NOMO-1 treated with dmso at 0.1 percent for 144 hours (cell line): ENCODE measurements at regions not wholly inside any gene's neighbourhood (a gene's known extent, or its start where the extent isn't known, plus 50 kb on each side); places are given as distances from the start of the nearest gene placed in this dataset.
"Not testable (repeated sequence)": the region's sequence is repeated elsewhere in the genome, so short reads cannot be mapped to it uniquely, and the experiment has no call there.

Experiments
- DNase-seq: peaks from one replicate; lab custom pipeline; 2025; ENCODE audit not compliant: unreplicated experiment; lab: John Stamatoyannopoulos, UW

DNA sequence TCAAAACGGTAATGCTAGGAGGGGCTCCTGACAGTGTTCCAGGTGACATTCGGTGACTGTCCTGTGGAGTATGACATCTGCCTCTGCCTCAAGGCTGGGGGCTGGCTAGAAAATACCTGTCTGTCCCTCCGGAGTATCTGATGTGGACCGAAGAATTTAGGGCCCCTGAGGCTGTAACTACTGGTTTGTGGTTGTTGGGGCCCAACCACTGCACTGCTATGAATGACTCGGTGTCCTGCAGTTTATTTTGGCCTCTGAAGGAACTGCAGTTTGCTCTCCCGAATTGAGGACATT is 198.9 kb upstream of the CAND1 start:
- DNase-seq = no peak

DNA sequence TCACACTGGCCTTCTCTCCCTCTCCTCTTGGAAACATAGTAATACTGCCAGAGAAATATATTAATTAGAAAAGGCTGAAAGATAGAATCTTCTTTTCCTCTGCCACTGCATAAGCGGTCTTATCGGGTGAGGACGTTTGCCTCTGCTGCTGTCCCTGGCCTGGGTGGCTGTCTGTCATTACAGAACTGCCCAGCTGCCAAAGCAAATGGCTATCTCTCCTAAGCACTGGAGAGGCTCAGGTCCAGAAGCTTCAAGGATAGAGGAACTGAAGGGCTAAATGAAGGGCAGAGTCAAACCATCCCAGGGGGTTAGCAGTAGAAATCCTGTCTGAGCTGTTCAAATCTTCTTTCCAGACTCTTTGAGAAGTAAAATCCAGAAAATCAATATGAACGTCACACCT is 198.6 kb upstream of the CAND1 start:
- no peak for DNase-seq

DNA sequence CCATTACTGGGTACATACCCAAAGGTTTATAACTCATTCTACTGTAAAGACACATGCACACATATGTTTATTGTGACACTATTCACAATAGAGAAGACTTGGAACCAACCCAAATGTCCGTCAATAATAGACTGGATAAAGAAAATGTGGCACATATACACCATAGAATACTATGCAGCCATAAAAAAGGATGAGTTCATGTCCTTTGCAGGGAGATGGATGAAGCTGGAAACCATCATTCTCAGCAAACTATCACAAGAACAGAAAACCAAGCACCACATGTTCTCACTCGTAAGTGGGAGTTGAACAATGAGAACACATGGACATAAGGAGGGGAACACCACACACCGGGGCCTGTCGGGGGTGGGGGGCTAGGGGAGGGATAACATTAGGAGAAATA is 196.9 kb upstream of the CAND1 start:
- not testable (repeated sequence) for DNase-seq

DNA sequence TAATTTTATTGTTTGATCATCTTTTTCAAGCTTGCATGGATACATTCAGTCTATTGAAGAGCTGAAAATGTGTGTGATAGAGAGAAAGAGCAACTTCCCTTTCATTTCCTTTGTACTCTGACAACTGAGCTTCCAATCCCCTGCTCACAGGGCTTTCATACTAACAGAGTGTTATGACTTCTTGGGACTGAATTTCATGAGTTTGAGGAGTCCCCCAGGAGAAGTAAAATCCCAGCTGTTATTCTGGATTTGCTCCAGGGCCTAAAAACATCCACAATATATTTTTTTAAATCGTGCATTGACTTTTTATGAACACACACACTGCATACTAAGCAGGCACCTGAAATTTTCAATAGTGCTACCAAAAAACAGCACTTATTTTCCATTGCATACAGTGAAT is 195.8 kb upstream of the CAND1 start:
- DNase-seq = no peak

DNA sequence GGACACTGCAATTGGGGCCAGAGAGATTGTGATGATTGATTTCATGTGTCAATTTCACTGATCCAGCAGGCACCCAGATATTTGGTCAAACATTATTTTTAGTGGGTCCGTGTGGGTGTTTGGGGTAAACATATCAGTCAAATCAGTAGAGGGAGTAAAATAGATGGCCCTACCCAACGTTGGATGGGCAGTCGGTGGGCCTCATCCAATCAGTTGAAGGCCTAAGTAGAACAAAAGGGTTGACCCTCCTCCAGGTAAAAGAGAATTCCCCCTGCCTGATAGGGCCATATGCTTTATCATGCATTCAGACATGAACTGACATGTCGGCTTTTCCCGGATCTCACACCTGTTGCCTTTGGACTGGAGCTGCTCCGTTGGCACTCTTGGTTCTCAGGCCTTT is 195.1 kb upstream of the CAND1 start:
- no peak for DNase-seq

DNA sequence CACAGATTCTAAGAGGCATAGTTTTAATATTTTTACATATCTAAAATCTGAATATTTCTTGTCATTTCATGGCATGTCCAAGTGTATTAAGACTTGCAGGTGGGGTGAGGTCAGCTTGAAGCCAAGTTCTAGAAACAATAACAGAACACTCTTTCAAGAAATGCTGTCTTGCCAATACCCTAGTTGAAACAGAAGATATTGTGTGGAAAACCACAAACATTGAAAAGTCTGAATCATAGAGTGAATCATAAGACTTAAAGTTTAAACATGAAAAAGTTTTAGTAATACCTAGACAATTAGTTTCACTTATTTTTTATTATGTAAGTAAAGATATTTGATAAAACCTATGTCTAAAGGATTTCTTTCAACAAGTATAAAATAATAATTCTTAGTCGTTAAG is 191.5 kb upstream of the CAND1 start:
- DNase-seq = no peak

DNA sequence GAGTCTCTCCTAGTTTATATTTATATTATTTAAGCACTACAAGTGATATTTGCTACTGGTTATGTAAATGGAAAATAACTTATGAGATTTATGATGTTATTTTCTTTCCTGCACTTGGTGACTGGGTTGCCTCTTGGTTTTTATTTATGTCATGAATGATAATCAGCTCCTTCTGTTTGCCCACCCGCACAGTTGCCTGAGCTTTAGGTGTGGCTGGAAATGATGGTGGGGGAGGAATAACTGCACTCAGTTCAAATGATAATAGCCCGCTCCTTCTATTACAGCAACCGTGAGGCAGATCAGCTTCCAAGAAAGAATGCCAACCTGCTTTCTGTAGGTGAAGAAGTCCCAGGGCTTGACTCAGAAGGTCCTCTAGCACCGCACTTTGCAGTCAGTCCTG is 190.2 kb upstream of the CAND1 start:
- DNase-seq = no peak

DNA sequence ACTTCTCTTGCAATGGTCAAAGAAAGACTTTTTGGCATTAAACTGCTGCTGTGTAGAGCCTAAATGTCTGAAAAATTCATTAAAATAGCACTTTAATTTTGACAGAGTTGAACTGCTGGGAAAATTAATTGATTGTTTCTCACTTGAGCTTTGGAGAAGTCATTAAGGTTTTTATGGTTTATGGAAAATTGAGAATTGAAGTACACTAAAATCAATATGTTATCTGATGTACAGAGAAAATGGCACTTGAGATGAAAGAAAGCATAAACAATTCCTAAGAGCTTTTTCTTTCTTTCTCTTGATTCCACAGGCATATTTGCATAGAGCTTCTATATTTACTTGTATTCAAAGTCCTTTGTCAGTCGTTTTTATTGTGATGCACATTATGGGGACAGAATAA is 188.5 kb upstream of the CAND1 start:
- no peak for DNase-seq

DNA sequence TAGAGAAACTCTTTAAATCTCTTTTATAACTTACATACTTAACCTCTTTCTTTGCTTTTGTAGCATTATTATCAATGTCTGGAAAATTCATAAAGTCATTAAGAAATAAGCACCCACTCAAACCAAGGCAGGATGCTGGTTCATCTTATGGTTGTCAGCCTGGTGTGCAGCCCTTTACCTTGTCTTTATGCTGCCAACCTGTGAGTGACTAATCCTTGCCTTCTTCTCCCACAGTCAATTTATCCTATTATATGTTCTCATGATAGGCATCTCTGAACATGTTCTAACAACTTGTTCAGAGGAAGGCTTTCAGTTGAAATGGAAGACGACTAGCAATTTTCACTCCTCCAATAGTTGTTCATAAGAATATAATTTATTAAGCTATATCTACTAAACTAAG is 186.9 kb upstream of the CAND1 start:
- no peak for DNase-seq

DNA sequence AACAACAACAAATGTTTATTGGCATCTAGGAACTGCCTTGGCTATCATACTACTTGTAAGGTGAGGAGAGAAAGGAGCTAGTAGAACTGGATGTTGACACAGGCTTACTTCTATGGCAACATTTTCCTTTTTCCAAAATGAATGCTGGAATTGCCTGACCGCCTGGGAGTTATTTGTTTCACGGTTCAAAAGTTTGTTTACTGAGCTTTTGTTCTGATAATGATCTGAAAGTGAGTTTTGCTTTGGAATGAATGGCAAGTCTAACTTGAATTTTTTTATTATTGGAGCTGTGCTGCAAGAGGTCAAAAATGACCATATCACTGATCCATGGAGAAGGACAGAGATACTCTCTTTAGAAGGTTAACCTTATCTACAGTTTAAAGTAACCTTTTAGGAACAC is 183.5 kb upstream of the CAND1 start:
- no peak for DNase-seq

DNA sequence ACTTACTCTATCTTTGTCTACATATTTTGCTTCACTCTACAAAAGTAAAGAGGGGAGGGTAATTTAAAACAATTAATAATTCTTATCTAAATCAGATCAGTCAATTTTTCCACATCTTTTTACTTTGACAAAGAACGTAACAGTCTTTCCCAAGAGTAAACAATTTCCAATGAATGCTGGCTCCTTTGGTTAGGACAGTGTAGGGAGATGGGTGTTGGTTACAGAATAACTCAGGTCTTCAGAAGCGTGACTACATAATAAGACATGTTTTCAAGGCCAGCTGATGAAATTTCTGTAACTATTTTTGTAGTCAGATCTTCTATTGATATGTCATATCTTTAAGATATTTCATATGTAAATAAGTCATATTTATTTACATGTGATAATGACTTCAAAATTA is 183.0 kb upstream of the CAND1 start:
- DNase-seq = no peak

DNA sequence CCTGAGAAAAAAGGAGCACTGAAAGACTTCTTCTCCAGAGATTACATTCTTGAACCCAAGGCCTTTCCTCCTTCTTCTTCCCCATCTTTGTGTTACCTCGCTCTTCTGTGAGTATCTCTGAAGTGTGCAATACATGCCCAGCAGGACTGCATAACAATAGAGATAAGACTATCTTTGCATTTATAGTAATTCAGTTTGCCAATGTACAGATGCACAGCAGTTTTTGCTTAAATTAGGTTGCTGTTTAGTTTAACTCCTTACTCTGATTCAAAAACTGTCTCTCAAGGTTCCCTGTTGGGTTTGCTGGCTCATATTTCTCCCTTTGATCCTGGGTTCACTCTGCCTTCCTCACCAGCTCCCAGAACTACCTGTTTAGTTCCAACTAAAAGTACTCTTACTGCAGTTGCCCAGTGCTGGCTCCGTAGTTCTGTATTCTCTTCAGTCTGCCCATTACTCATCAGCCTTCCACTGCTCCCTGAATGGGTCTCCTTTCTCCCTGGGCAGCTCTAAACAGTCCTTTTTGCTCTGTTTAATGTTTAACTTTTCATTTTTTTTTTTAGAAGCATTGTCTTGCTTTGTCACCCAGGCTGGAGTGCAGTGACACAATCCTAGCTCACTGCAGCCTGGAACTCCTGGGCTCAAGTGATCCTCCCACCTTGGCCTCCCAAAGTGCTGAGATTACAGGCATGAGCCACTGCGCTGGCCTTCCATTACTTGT is 180.6 kb upstream of the CAND1 start:
- no peak for DNase-seq

DNA sequence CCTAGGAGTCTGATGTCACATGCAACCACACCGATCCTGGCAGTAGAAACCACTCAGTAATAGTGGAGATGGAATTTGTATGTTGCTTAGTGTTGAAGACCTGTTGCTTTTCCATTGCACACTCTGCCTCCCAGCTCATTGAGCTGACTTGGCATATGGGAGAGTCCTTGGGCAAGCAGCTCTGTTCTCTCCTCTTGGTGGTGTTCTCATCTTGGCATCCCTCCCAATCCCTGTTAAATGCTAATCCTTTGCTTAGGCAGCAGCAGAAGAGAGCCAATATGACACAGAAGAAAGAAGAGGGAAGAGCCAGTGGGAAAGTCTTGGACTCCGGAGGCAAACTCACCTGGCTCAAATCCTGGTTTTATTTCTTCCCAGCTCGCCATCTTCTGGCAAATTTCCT is 178.0 kb upstream of the CAND1 start:
- DNase-seq = no peak

DNA sequence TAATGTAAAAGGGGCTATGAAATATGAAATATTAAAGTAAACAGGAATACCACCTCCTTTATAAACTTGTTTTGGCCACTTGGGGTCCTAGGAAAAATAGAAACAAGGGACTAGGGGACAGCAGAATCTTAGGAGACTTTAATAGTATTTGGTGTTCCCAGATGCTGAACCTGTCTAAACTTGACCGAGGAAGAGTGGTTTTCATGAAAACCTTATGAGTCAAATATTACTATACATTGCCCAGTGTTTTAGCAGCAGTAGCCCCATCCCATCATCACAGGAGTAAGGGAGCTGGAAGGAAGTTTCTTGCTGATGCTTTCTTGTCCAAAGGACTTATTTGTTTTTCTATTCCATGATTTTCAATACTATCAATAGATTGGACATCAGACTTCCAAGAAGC is 177.5 kb upstream of the CAND1 start:
- DNase-seq = no peak

DNA sequence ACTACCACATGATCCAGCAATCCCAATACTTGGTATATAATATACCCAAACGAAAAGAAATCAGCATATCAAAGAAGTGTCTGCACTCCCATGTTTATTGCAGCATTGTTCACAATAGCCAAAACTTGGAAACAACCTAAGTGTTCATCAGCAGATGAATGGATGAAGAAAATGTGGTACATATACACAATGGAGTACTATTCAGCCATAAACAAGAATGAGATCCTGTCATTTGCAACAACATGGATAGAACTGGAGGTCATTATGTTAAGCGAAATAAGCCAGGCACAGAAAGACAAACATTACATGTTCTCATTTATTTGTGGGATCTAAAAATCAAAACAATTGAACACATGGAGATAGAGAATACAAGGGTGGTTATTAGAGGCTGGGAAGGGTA is 176.2 kb upstream of the CAND1 start:
- DNase-seq = not testable (repeated sequence)

DNA sequence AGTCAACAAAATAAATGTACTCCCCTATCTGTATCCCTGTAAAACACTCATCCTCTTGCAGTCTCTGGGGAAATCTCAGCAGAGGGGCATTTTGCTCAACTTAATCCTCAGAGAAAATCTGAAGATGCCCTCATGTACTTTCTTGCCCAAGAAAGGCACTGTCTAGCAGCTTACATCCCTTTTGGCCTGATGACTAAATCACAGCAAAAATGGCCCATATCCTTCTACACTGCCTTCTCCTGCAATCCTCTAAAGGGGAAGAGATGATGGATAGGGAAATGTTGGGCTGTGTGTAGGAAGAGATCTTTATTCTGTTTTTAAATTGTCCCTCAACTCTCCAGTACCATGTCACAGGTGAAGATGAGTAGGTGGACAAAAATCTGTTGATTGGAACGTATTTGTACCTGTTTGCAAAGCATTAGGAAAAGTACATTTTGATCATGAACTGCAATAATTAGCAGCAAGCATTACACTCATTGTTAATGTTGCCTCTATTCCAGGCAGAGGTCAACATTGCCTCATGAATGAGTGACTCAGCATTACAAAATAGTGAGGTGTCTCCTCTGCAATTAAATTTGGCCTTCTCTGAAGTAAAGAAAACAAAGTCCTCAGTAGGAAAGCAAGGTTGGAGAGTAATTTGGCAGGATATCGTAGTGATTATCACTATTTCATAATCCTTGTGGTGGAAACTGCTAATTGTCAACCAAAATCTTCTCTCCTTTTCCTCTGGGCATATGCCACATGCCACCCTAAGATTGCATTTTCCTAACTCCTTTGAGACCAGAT is 172.4 kb upstream of the CAND1 start:
- DNase-seq = peak; percentile 58

DNA sequence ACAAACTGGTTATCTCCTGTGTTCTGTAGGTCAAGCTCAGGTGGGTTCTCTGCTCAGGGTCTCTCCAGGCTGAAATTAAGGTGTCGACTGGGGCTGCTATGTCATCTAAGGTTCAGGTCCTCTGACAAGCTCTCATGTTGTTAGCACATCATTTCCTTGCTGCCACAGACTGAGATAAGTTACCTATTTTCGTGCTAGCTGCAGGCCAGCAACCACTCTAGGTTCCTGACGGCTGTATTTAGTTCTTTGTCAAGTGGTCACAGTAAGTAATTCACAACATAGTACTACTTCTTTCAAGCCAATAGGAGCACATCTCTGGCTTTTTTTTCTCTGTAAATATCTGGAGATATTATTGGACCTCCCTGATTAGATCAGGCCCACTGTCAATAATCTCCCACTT is 169.3 kb upstream of the CAND1 start:
- no peak for DNase-seq

DNA sequence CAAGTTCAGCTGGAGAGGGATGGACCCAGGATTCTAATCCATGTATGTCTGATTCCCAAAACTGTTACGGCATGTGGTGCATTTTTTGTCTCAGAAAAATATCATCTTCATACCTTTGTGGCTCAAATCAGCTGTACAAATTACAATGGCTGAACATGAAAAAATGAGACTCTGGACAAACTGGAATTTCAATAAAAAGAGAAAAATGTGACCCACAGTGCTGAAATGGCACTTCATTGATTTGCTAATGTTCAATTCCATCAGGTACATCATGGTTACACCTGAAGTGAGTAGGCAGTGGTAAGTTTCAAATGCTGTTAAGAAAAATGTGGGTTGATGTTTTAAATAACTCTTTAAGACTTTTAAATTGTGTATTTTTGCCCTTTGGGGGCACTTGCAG is 165.6 kb upstream of the CAND1 start:
- DNase-seq = no peak

DNA sequence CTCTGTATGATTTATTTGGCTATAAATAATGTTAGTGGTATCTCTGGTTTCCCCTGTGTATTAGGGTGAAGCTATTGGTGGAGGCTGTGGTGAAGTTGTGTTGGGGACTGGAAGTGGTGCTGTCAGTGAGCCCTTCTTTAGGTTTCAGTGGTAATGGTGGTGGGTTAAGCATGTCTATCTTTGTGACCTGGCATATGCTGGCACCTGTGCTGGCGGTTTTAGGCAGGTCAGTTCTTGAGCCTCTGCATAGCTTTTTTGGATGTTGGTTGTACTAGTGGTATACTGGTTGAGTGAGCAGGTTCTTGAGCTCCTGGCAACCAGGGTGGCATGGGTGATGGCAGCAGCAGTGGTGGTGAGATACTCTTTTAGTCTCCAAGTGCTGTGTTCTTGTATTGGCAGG is 161.9 kb upstream of the CAND1 start:
- DNase-seq = no peak

DNA sequence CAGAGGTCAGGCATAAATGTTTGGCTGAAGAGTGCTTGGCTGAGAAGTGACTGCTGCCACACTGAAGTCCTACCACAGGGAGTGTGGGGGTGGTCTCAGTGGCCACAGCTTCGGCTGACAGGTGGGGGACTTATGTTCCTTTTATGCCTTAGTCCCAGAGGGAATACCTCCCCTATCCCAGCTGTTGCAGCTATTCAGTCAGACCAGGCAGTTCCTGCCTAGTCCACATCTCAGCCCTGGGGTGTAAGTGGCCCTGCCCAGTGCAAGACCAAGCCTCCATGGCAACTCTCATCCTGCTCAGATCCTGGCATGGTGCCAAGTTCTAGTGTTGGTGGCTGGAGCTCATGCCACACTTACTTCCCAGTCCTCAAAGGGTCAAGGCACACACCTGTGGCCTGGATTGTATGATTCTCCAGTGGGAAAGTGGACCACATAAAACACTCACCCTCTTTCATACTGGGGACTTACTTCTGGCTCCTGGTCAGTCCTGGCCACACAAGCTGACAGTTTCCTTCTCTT is 161.3 kb upstream of the CAND1 start:
- DNase-seq = no peak

DNA sequence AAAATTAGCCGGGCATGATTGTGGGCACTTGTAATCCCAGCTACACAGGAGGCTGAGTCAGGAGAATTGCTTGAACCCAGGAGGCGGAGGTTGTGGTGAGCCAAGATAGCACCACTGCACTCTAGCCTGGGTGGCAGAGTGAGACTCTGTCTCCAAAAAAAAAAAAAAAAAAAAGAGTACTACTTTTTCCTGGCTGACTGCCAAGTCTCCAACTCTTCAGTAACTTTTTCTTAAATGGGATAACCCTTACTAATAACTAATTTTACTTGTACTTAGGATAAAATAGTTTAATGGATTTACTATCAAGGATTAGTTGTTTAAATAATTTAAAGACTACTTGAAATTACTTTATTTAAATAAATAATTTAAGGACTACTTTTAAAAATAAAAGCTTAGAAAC is 158.8 kb upstream of the CAND1 start:
- not testable (repeated sequence) for DNase-seq

DNA sequence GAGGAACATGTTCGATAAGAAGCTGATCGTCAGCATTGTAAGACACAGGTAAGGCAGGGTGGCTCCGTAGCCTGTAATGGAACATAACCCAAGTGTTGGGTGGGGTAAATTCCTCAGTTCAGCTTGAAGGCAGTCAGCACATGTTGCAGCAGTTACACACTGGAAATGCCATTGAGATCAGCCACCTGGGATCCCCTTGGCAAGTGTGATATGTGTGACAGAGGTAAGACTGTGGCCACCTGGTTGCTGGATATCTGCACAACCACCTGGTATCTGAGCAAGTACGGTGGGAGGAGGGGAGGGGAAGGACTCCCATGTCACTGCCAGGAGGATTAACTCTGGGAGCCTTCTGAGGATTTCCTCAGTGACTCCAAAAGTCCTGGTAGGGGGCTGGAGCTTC is 158.0 kb upstream of the CAND1 start:
- no peak for DNase-seq

DNA sequence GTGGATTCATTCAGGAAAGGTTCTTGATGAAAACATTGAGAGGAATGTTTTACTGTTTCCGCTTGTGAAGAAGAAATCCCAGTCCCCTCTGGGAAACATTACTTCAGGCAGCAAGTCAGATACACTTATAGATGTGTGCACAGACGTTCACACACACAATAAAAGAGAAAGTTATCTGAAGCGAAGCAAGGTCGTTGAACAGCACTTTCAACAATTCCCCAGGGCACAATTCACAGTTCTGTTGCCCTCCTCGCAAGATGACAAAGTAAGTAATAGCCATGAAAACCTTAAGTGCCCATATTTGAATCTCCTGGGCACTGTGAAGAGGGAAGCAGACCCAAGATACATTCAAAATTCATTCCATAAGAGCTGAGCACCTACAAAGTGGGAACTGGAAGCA is 156.6 kb upstream of the CAND1 start:
- DNase-seq = no peak
